GM18907 (cell line): ENCODE measurements at regions not wholly inside any gene's neighbourhood (a gene's known extent, or its start where the extent isn't known, plus 50 kb on each side); places are given as distances from the start of the nearest gene placed in this dataset.
"Not testable (repeated sequence)": the region's sequence is repeated elsewhere in the genome, so short reads cannot be mapped to it uniquely, and the experiment has no call there.

Experiments used
- ATAC-seq: cut with Tn5 transposase; IDR thresholded peaks from one replicate; pipeline ENCODE4 v1.9.1; 2021; ENCODE audit warnings: mild to moderate bottlenecking, moderate library complexity; ENCODE audit not compliant: unreplicated experiment

DNA sequence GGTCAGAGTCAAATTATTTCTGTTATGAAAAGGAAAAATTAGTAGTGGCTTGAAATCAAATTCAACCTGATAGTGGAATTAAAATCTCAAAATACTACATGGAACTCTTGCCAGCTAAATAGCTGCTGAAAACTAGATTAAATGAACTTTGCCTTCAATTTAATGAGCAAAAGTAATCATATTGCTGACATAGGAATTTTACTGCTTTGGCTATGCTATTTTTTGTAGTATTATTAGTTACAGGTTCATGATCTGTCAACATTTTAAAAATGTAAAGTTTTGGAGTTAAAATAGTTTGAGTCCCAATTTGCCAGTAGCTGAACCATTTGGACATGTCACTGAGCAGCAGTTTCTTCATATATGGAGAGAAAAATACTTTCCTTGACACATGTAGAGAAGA lies 81.4 kb downstream of the RERGL start:
- no peak for ATAC-seq

DNA sequence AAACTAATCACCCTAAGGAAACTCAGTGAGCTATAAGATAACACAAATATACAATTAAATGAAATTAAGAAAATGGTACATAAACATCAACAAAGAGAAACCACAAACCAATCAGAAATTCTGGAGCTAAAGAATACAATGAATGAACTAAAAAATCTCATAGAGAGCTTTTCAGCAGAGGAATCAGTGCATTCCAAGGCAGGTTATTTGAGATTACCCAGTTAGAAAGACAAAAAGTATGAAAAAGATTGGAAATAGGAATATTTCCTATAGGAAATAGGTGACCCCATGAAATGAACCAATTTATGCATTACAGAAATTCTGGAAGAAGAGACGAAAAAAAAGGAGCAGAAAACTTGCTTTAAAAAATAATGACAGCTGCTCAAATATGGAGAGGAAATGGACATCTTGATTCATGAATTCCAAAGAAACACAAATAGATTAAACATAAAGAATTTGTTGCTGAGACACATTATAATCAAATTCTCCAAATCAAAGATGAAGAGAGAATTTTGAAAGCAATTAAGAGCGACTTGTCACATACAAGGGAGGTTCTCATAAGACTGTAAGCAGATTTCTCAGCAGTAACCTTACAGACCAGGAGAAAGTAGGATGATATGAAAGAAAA lies 90.7 kb downstream of the RERGL start:
- no peak for ATAC-seq

DNA sequence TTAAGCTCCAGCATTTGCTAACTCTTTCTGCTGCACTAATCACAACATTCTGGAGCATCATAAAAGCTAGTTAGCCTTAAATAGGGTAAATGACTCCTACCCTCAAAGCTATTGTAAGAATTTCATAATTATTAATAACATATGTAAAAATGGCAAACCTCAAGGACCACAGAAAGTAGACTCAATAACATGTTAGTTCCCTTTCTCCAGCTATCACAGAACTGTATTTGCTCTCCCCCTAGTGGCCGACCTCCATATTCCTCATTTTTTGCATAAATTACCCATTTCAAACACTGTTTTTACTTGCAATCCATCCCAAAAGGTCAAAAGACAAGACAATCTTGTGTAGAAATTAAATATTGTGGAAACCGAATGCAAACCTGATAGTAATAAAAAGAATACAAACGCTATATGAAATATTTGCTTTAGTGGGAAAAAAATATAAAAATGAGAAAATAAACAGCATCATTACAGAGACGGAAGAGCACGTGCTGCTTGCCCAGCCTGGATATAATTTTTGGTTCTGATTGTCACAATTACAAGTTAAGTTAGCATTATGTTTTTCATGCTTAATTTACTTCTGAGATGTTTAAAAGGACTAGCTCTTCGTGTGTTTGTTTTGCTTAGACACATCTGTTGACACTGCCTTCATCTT lies 97.9 kb downstream of the RERGL start:
- peak; percentile 96 for ATAC-seq

DNA sequence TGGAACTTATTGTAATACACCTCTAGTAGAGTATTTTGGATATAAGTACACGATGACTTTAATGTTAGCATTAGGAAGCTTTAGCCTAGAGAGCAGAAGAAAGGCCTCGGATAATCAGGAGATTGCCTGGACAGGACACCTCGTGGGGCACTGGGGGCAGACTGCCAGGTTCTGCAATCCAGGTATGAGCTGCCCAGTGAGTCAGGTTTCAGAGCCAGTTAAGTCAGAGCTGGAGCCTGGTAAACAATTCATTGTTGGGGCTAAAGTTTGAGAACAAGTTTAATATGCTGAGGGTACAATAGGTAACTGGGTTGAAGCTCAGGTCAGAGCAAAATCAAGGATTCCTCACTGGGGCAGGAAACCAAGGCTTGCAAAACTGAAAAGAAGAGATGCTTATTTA lies 107.4 kb downstream of the RERGL start:
- ATAC-seq: no peak

DNA sequence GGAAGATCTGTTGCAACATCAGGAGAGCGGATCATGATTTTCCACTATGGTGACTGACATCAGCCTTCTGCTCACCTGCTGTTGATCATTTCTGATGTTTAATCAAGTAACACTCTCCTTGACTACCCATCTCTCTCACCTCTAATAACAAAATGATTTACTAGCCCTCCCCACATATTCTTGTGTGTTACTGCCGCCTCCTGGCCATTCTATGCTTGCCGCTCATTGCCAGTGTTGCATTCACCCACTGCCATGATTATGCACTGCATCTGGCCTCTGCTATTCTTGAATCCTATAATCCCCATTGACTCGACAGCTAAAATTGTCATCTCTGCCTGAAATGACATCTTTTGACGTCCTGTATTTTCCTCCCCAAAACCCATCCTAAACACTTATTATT lies 113.8 kb downstream of the RERGL start:
- ATAC-seq: no peak

DNA sequence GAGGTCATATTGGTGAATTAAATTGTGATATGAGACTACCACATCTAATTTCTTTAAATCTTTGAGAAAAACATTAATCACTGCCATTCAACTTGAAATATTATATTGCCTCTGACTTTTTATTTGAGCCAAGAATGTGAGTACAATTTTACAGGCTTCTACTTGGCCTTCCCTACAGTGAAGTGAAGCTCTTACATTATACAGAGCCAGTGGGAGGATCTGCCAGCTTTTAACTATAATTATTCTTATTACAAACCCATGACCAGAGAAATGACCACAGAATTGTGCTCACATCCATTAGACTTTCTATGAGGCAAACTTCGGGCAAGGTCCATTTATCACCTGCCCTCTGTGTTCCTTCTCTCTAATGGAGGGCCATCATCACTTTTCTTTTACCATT lies 114.2 kb downstream of the RERGL start:
- ATAC-seq: no peak

DNA sequence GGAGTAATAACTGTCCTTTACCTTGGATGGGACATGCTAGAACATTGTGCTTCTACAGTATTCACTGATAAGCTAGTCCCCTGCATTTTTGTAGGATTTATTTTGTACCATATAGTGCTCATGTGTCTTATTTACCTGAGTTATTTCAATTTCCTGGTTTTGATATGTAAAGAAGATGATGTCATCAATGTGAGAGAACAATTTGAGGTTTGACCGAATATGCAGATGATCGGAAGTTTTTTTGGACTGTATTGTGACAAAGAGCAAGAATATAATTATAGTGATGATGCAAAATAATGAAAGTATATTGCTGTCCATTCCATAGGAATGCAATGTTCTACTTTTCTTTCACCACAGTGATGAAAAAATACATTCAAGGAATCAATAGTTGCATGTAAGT lies 114.8 kb downstream of the RERGL start:
- ATAC-seq: no peak

DNA sequence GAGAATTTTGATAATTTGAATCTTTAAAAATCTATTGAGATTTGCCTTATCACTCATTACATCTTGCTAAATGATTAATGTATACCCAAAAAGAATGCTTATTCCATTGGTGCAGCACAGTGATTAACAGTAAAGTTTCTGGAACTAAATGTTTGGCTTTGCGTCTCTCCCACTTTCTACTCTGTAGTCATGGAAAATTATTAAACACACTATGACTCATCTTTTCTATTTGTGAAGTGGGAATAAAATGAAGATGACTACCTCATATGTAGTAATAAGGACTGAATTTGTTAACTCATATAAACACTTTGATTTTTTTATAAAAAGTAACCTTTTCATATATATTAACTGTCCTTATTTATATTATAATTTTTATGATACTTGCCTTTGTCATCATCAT lies 118.1 kb downstream of the RERGL start:
- ATAC-seq: no peak

DNA sequence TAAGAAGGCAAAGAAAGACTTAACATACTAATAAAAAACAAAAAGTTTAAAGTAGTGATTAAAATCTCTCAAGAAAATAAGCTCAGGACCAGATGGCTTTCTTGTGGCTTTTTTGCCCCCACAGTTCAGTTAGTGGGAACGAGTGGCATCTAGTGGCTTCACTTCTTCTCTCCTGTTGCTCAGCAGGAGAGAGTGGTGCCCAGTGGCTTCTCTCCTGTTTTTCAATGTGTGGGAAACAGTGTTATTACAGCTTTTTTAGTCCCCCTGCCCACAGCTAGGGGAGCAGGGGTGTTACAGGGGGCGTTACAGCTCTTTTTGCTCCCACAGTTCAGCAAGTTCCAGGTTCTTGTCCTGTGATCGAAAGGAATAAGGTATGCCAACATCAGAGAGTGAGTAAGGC lies 135.2 kb downstream of the RERGL start:
- no peak for ATAC-seq

DNA sequence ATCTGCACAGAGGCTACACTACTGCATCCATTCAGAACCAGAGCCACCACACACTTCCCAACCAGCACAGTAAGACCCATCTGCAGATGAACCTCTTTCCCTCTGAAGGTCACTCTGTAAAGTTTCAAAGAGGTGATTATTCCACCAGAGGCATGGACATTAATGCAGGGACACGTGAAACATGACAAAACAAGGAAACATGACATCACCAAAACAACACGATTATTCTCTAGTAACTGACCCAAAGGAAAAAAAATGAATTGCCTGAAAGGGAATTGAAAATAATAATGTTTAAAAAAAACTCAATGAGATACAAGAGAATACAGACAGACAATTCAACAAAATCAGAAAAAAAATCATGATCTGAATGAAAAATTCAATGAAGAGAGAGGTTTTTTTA lies 139.1 kb downstream of the RERGL start:
- ATAC-seq: no peak

DNA sequence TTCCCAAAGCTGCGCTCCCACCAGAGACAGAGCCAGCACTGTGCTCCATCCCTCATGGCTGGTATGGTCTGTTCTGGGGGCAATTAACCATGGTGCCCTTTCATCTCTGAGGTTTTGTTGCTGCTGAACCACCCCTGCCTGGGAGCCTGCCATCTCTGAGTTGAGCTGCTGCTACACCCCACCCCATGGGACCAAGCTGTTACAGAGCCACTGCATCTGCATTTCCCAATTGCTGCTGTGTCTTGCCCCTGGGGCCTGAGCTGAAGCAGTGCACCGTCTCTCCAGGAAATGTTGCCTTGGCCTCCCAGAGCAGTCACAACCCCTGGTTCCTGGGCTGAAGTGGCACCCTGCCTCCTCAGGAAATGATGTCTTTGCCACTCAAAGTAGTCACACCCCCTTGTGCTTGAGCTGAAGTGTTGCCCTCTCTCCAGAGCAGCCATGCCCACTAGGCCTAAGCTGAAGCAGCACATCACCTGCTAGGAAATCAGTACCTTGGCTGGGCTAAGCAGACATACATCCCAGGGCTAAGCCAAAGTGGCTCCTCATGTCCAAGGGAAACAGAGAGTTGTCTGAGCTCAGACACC lies 140.3 kb downstream of the RERGL start:
- ATAC-seq: no peak

DNA sequence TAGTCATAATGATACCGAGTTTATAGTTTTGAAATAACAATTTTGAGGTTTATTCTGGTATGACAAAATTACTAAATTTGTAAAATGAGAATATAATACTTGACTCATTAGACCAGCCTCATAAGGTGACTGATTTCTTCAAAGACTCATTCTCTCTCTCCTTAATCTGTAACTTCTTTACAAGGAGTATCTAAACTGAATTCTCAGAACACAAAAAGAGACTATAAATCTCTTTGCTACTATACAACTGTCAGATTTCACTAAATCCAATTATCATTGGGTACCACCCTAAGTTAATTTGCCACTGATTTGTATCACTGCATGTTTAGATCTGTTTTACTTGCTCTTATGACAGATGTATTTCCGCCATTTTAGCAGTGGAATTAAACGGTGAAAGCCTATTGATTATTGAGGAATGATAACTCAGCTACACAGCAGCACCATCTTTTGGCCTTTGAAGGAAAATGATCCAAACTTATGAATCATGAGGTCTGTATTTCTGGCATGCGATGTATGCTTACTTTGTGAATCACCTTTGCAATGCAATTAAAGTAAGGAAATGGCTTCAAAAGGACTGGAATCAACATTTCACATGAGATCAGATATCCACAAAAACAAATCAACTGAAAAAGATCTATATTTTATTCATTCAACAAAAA lies 161.2 kb downstream of the RERGL start:
- ATAC-seq: no peak

DNA sequence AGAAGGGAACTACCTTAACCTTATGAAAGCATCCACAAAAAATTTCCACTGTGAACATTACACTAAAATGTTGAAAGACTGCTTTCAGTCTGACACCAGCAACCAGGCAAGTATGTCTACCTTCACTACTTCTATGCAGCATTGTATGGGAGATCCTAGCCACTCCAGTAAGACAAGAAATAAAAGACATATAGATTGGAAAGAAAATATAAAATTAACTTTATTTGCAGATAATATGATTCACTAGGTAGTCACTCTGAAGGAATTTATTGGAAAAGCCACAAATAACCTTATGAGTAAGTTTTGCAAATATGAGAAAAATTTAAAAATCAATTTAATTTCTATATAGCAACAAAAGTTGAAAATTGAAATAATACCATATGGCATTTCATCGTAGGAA lies 172.0 kb downstream of the RERGL start:
- ATAC-seq: no peak

DNA sequence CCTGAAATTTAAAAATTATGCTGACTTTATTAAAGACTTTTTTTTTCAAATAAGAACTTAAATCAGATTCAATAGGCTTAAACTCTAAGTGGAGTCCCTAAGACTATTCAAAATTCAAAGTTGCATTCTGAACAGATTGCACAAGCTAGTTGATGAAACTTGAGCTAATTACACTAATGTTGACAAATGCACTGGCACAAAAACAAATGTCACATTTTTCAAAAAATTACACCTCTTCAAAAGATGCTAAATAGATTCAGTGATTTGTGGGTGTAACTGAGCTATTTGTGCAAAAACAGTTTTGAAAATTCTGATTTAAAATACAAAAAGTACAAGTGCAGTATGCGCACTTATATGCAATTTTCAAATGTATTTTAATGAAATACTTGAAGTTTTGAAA lies 205.4 kb downstream of the RERGL start:
- no peak for ATAC-seq

DNA sequence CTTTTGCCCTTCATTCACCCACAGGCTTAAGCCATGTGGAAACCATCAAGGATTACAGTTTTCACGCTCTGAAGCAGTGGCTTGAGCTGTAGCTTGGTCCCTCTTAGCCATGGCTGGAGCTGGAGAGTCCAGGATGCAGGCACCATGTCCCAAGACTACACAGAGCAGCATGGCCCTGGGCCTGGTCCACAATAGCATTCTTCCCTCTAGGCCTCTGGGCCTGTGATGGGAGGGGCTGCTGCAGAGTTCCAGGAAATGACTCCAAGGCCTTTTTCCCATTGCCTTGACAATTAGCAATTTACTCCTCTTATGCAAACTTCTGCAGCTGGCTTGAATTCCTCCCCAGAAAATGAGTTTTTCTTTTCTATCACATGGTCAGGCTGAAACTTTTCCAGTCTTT lies 211.3 kb downstream of the RERGL start:
- no peak for ATAC-seq

DNA sequence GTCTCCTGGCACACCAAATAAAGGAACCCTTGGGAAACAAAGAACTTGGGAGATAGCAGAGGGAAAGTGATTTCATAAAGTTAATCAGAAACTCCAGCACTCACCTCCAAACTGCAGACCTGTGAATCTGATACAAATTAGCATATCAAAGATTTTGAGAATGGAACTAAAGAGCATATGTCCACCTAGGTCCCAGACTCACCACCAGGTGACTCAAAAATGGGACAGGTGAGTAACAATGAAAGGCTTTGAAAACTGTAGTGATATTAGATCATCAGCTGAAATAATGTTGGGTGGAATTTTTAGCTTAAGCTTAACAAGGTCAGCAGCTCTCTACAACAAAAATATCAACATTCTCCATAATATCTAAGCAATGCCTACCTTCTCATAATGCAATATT lies 214.8 kb downstream of the RERGL start:
- no peak for ATAC-seq

DNA sequence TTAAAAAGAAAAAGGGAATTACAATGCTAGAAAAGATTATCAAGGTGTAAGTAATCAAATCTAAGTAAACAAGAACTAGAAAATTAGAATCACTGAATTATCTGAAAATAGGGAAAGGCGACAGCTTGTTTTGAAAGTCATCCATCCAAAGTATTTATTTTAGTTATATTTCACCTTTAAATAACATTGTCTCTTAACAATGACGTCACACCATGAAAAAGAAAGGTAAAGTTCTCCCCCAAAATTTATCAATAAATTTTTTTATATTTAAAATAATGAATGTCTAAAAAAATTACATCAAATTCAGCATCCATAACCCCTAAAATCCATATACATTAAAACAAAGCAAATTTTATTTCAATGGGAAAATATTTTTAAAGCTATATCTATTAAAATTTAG lies 223.2 kb downstream of the RERGL start:
- no peak for ATAC-seq

DNA sequence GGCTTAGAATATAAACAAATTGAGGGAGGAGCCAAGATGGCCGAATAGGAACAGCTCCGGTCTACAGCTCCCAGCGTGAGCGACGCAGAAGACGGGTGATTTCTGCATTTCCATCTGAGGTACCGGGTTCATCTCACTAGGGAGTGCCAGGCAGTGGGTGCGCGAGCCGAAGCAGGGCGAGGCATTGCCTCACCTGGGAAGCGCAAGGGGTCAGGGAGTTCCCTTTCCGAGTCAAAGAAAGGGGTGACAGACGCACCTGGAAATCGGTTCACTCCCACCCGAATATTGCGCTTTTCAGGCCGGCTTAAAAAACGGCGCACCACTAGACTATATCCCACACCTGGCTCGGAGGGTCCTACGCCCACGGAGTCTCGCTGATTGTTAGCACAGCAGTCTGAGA lies 234.4 kb downstream of the RERGL start:
- not testable (repeated sequence) for ATAC-seq

DNA sequence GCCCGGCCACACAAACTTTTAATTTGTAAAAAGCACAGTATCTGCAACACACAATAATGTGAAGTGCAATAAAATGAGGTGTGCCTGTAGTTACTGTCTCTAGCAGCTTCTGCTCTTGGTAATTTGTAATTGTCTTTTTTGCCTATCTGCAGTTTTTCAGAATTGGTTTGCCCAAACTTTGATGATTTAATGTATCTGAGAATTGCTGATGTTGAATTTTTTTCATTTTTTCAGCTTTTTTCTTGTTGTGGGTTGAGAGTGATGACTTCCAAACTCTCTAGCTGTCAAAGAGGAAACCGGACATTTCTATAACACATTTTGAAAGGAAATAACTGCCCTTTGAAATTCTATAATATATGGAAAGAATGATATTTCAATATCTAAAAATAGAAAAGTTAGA lies 236.9 kb downstream of the RERGL start:
- no peak for ATAC-seq

DNA sequence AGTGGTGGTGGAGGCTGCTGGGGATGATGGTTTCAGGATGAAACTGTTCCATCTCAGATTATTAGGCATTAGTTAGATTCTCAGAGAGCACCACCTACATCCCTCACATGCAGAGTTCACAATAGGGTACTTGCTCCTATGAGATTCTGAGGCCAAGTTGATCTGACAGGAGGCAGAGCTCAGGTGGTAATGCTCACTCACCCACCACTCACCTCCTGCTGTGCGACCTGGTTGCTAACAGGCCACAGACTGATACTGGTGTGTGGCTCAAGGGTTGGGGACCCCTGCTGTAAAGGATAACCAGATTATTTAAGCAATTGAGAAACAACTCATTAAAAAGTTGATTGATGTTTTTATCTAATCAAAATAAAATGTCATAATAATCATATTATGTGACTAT lies 248.5 kb downstream of the RERGL start:
- no peak for ATAC-seq

DNA sequence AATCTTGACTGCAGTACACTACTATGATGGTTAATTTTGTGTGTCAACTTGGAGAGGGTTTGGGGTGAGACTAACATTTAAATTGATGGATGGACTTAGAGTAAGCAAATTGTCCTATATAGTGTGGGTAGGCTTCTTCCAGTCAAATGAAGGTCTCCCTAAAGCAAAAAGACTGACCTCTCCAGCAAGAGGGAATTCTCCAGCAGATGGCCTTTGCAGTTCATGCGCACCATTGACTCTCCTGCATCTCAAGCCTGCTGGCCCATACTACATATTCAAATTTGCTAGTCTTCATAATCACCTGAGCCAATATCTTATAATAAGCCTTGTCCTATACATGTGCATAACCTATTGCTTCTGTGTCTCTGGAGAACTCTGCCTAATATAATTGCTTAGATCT lies 260.2 kb downstream of the RERGL start:
- no peak for ATAC-seq

DNA sequence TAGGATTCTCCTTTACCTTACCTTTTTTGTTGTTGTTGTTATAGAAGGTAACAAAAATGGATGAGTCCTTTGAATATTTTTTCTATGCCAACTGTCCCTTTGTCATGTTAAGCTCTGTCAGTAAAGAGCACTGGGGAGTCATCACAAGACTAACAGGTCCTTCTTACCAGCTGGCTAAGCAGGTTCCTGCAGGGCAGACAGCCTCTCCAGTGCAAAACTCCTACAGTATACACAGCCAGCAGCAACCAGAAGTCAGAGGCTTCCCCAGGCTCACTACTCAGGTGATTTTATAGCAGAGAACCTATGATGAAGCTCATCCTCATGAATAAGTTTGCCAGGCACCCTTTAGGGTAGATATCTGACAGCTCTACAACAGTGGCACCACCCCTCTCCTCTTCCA lies 271.1 kb downstream of the RERGL start:
- no peak for ATAC-seq
